ENCODE measurements at regions not wholly inside any gene's neighbourhood (a gene's known extent, or its start where the extent isn't known, plus 50 kb on each side); places are given as distances from the start of the nearest gene placed in this dataset.
A peak's percentile ranks its signal among the peaks of the same experiment; 100 is the strongest.

DNA sequence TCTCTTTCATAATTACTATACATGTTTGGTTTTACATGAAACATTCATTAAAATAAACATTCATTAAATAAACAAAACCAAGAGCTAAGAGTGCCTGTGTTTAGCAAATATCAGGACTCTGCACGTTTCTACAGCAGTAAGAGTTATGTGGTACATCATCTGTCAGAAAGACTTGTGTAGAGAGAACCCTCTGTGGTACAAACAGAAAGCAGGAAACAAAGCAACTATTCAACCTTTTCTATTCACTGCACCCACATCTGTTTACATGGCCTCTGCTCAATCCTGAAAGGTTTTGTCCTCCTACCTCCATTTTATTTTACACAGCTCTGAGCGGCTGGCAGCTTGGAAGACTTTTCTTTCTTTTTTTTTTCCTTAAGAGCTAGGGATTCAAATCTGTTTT lies 90.7 kb upstream of the PCDH18 start:
- no peaks in the 10 kb centered on the region for H3K36me3 ChIP-seq (ENCODE audit: insufficient read depth, low read length)
- H3K9ac ChIP-seq (ENCODE audit: low read depth, low read length) = no peak overlapping the region
- H3K9me3 ChIP-seq (ENCODE audit: control insufficient read depth, insufficient read depth, low read length) = no peaks in the 10 kb centered on the region
- H3K4me1 ChIP-seq (ENCODE audit: insufficient read depth, low read length) = peaks cover 9% of the 10 kb centered on the region

DNA sequence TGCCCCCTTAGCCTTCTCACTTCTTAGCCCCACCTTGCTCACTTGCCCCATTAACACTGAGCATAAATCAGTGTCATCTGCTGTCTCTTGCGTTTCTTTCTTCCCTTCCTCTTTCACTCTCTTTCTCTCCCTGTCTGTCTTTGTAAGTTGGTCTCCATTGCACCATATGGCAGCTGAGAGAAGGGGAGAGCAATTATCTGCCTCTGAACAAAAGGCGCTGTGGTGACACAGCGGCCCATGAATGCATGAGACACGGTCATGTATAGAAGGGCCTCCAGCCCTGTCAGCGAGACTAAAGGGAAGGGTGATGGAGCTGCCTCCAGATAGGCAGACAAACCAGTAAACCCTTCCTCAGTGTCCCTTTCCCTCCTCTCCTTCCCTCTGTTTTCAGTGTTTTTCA lies 88.8 kb upstream of the PCDH18 start:
- Histone ChIP-seq H3K4me1 (ENCODE audit: insufficient read depth, low read length) (peaks cover 9% of the 10 kb centered on the region), H3K36me3 (ENCODE audit: insufficient read depth, low read length) (no peaks in the 10 kb centered on the region), H3K9me3 (ENCODE audit: control insufficient read depth, insufficient read depth, low read length) (no peaks in the 10 kb centered on the region), H3K9ac (ENCODE audit: low read depth, low read length) (no peak overlapping the region)

GRCh38 chr4:137614491-137614890 lies 82.2 kb upstream of the PCDH18 start:
- Histone ChIP-seq H3K4me1 (ENCODE audit: insufficient read depth, low read length) (peaks cover 9% of the 10 kb centered on the region), H3K9me3 (ENCODE audit: control insufficient read depth, insufficient read depth, low read length) (no peaks in the 10 kb centered on the region)

DNA sequence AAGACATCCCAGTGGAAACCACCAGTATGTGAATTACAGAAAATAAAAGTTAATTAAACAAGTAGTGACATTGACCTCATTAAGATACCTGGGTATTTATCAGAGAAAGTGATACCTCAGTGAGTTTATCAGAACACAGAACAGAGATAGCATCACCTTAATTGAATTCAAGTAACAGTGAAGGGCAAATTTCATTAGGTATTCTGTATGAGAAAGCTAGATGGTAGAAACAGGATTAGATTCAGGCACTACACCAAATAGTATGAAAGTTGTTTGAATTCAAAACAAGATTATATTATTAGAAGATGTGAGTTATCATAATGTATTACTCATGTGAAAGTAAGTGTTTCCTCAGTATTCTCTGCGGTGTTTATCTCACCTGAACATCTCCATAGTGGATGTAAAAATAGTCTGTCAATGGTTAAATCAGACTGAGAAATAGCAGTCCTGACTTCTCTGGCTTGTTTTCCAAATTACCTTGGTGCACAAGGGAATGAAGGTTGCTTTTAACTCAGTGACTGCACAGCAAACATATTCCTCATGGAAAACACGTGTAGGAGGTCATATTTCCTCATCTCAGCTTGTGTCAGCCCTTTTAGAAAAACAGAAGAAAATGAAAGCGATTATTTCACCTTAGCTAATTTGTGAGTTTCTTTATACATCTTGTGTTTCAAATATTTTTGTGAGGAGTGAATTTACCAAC lies 79.9 kb upstream of the PCDH18 start:
- Histone ChIP-seq H3K9ac (ENCODE audit: low read depth, low read length) (no peak overlapping the region), H3K36me3 (ENCODE audit: insufficient read depth, low read length) (no peaks in the 10 kb centered on the region), H3K9me3 (ENCODE audit: control insufficient read depth, insufficient read depth, low read length) (no peaks in the 10 kb centered on the region), H3K4me1 (ENCODE audit: insufficient read depth, low read length) (peaks cover 9% of the 10 kb centered on the region)

More at GRCh38 chr4:137614491-137614890, 82.2 kb upstream of the PCDH18 start:
- Histone ChIP-seq H3K36me3 (ENCODE audit: insufficient read depth, low read length) (no peaks in the 10 kb centered on the region), H3K9ac (ENCODE audit: low read depth, low read length) (no peak overlapping the region)

DNA sequence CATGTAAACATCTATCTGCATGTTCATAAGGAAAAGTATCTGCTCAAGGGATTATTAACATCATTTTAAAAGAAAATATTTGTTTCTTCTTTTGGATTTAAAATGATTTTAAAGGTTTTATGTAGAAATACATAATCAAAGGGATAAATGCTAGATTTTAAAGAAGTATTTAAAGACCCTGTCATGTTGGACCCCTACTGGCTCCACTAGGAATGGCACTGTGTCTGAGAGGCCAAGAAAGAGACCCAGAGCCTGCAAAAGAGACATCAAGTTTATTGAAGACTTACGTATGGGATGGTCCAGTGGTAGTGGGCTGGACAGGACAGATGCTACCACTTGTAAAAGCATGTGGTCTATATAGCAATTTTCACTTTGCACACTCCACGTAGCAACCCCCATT lies 78.7 kb upstream of the PCDH18 start:
- Histone ChIP-seq H3K9me3 (ENCODE audit: control insufficient read depth, insufficient read depth, low read length) (no peaks in the 10 kb centered on the region), H3K4me1 (ENCODE audit: insufficient read depth, low read length) (peaks cover 9% of the 10 kb centered on the region), H3K9ac (ENCODE audit: low read depth, low read length) (no peak overlapping the region), H3K36me3 (ENCODE audit: insufficient read depth, low read length) (no peaks in the 10 kb centered on the region)

GRCh38 chr4:137609718-137610430 lies 77.6 kb upstream of the PCDH18 start:
- H3K9ac ChIP-seq (ENCODE audit: low read depth, low read length) = peak overlapping the region; percentile 19; the same call in 1 of the 2 replicates
- no peaks in the 10 kb centered on the region for H3K9me3 ChIP-seq (ENCODE audit: control insufficient read depth, insufficient read depth, low read length)
- no peaks in the 10 kb centered on the region for H3K36me3 ChIP-seq (ENCODE audit: insufficient read depth, low read length)
- peaks cover 9% of the 10 kb centered on the region for H3K4me1 ChIP-seq (ENCODE audit: insufficient read depth, low read length)

DNA sequence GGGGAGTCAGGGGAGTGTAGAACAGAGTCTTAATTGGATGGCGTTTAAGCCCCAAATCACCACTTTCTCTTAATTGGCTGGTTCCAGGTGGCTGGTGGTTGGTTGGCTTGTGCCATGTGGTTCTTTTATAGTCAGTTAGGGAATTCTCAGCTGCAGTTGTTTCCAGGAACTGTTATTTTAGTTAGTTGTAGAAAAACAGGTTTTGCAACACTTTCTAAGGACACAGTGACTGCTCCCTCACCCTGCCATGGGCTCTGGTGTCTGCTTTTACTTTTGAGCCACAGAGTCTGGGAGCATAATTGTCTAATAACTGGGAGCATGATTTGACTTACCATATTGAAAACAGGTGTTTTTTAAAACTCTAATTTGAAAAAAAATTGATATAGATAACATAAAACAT lies 75.8 kb upstream of the PCDH18 start:
- H3K36me3 ChIP-seq (ENCODE audit: insufficient read depth, low read length) = no peaks in the 10 kb centered on the region
- no peaks in the 10 kb centered on the region for H3K9me3 ChIP-seq (ENCODE audit: control insufficient read depth, insufficient read depth, low read length)
- H3K9ac ChIP-seq (ENCODE audit: low read depth, low read length) = no peak overlapping the region
- H3K4me1 ChIP-seq (ENCODE audit: insufficient read depth, low read length) = peaks cover 9% of the 10 kb centered on the region

- H3K9ac ChIP-seq (ENCODE audit: low read depth, low read length) = no peak overlapping the region
- no peaks in the 10 kb centered on the region for H3K9me3 ChIP-seq (ENCODE audit: control insufficient read depth, insufficient read depth, low read length)
- peaks cover 7% of the 10 kb centered on the region; the same call in 1 of the 2 replicates for H3K4me1 ChIP-seq (ENCODE audit: insufficient read depth, low read length)
- no peaks in the 10 kb centered on the region for H3K36me3 ChIP-seq (ENCODE audit: insufficient read depth, low read length)
Measured at GRCh38 chr4:137602436-137602835, 70.1 kb upstream of the PCDH18 start.

DNA sequence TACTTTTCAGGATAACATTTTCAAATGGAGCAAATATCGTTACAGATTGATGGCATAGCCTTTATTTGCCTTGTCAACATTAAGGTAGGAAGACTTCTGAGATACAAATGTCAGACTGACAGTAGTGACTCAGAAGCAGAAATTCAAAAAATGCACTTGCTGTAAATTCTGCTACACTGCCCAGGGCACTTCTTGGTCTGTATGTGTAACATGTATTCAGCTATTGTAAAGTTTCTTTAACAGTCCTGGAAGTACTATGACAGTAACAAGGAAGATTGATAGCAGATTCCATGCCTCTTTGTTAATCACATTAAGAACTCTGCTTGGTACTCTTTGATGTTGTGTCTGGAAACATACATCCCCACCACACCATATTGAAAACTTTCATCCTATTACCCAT lies 69.6 kb upstream of the PCDH18 start:
- no peaks in the 10 kb centered on the region for H3K9me3 ChIP-seq (ENCODE audit: control insufficient read depth, insufficient read depth, low read length)
- H3K9ac ChIP-seq (ENCODE audit: low read depth, low read length) = no peak overlapping the region
- no peaks in the 10 kb centered on the region for H3K36me3 ChIP-seq (ENCODE audit: insufficient read depth, low read length)
- peaks cover 7% of the 10 kb centered on the region; the same call in 1 of the 2 replicates for H3K4me1 ChIP-seq (ENCODE audit: insufficient read depth, low read length)

DNA sequence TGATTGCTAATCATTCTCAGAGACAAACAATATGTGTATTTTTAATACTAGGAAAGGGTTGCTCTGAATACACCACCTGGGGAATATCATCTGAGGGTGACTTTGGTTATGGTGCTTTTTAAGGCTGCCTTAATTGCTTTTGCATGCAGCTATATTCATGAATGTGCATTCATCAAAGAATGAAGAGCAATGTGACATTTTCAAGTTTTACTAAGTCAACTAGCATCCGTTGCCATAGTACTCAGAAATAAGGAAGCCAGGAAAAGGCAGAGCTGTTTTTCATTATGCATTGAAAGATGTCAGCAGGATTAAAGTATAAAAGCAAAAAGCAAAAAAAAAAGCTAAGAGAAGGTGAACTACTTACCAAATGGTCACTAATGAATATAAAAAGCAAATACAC lies 67.4 kb upstream of the PCDH18 start:
- Histone ChIP-seq H3K36me3 (ENCODE audit: insufficient read depth, low read length) (no peaks in the 10 kb centered on the region), H3K4me1 (ENCODE audit: insufficient read depth, low read length) (peaks cover 7% of the 10 kb centered on the region; the same call in 1 of the 2 replicates), H3K9me3 (ENCODE audit: control insufficient read depth, insufficient read depth, low read length) (no peaks in the 10 kb centered on the region), H3K9ac (ENCODE audit: low read depth, low read length) (no peak overlapping the region)

GRCh38 chr4:137597752-137598430 lies 65.6 kb upstream of the PCDH18 start:
- Histone ChIP-seq H3K9ac (ENCODE audit: low read depth, low read length) (no peak overlapping the region), H3K4me1 (ENCODE audit: insufficient read depth, low read length) (peaks cover 7% of the 10 kb centered on the region; the same call in 1 of the 2 replicates), H3K36me3 (ENCODE audit: insufficient read depth, low read length) (no peaks in the 10 kb centered on the region), H3K9me3 (ENCODE audit: control insufficient read depth, insufficient read depth, low read length) (no peaks in the 10 kb centered on the region)

DNA sequence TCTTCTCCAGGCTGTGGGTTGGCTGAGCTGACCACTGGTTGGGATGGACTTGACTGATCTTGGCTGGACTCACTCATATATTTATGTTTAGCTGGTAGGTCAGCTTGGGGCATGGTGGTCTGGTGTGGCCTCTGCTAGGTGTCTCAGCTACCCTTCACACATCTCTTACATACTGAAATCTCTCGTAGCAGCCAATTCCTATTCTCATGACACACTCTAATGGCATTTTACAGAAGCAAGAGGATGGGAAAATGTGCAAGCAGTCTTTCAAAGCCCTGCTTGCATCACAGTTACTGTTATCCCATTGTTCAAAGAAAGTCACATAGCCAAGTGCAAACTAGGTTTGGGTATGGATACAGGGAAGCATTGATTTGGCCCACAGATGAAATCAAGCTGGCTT lies 55.5 kb upstream of the PCDH18 start:
- Histone ChIP-seq H3K9ac (ENCODE audit: low read depth, low read length) (no peak overlapping the region), H3K9me3 (ENCODE audit: control insufficient read depth, insufficient read depth, low read length) (no peaks in the 10 kb centered on the region), H3K4me1 (ENCODE audit: insufficient read depth, low read length) (0 out of 2 replicates have a peak, but pooled peaks cover 5% of the 10 kb centered on the region), H3K36me3 (ENCODE audit: insufficient read depth, low read length) (no peaks in the 10 kb centered on the region)

- Histone ChIP-seq H3K4me1 (ENCODE audit: insufficient read depth, low read length) (0 out of 2 replicates have a peak, but pooled peaks cover 5% of the 10 kb centered on the region), H3K36me3 (ENCODE audit: insufficient read depth, low read length) (no peaks in the 10 kb centered on the region), H3K9ac (ENCODE audit: low read depth, low read length) (no peak overlapping the region), H3K9me3 (ENCODE audit: control insufficient read depth, insufficient read depth, low read length) (no peaks in the 10 kb centered on the region)
Measured at GRCh38 chr4:137583671-137584070, 51.4 kb upstream of the PCDH18 start.

All from ES-I3 (cell line).